ENCODE measurements at regions not wholly inside any gene's neighbourhood (a gene's known extent, or its start where the extent isn't known, plus 50 kb on each side); places are given as distances from the start of the nearest gene placed in this dataset.

GRCh38 chr18:73901151-73901550, 246.5 kb downstream of the FBXO15 start:
- Histone ChIP-seq H3K9me3 (no peaks in the 10 kb centered on the region), H3K27ac (no peak overlapping the region), H3K27me3 (no peaks in the 10 kb centered on the region), H3K4me3 (replicated peaks in 1 of 3) (no peak overlapping the region), H3K36me3 (no peaks in the 10 kb centered on the region), H3K4me1 (no peaks in the 10 kb centered on the region)
- WGBS, 2 donors = 74 to 77% methylated on average over 9 of the region's 9 CpGs
- DNase-seq = no peak
- TF ChIP-seq POLR2A (IDR thresholded peaks at IDR 0.05) (no peak), CTCF (IDR thresholded peaks at IDR 0.05) (no peak)
- intact Hi-C loops (cut with DNase I) = no loop called here

DNA sequence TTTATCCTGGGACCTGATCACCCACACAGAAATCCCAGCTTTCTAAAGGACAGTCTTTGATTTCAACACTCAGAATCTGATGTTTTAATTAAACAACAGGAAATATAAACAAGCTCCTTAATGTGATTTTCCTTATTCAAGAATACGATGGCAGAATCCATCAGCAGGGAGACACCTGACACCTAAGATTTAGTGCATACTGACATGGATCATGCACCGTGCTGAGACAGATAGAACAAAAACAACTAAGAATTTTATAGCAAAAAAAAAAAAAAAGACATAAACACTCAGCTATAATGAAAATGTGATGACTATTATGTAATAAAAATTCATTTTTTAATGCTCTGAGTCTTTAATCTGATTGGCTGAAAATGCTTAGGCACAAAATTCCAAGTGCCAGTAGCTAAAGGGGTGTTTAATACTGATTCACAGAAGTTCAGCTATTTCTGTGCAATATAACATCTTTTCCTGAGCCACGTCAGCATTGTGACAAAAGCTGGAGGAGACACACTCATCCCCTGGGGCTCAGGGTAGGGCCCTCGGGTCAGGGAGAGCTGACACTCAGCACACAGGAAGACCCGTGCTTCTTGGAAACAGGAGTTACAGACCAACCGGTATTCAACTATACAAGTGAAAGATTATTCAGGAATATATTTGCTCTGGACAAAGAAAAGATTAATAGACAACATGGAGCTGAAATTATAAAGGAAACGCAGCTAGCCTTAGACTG, 247.4 kb downstream of the FBXO15 start:
- 70 to 76% methylated on average over 7 of the region's 7 CpGs for WGBS, 2 donors
- no peaks in the 10 kb centered on the region for H3K9me3 ChIP-seq
- TF ChIP-seq CTCF (IDR thresholded peaks at IDR 0.05) = no peak
- no peak for TF ChIP-seq POLR2A (IDR thresholded peaks at IDR 0.05)
- no peaks in the 10 kb centered on the region for H3K27me3 ChIP-seq
- no peak overlapping the region for H3K4me3 ChIP-seq (replicated peaks in 1 of 3)
- no peaks in the 10 kb centered on the region for H3K4me1 ChIP-seq
- no peaks in the 10 kb centered on the region for H3K36me3 ChIP-seq
- intact Hi-C loops (cut with DNase I) = no loop called here
- H3K27ac ChIP-seq = no peak overlapping the region
- DNase-seq = no peak

DNA sequence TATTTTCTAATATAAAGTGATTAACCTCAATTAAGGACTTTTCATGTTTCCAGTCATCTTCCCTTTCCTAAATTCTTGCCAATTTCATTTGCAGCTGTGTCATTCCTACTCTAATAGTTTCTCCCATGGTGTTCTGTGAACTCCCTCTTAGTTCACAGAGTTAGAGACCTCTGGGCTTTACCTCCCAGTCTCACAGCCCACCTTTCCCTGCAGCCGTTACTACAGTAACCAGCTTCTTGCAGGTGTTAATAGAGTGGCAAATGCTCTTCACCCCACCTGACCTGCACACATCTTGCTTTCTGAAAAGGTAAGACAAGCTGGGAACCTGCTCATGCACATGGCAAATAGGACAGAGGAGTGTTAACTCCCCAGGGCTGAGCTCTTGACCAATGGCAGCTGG, 250.1 kb downstream of the FBXO15 start:
- Histone ChIP-seq H3K4me1 (no peaks in the 10 kb centered on the region), H3K9me3 (no peaks in the 10 kb centered on the region), H3K36me3 (no peaks in the 10 kb centered on the region), H3K4me3 (replicated peaks in 1 of 3) (no peak overlapping the region), H3K27me3 (no peaks in the 10 kb centered on the region), H3K27ac (no peak overlapping the region)
- WGBS, 2 donors = 66 to 79% methylated on average over 1 of the region's 1 CpG
- intact Hi-C loops (cut with DNase I) = no loop called here
- DNase-seq = no peak
- TF ChIP-seq POLR2A (IDR thresholded peaks at IDR 0.05) = no peak
- no peak for TF ChIP-seq CTCF (IDR thresholded peaks at IDR 0.05)

DNA sequence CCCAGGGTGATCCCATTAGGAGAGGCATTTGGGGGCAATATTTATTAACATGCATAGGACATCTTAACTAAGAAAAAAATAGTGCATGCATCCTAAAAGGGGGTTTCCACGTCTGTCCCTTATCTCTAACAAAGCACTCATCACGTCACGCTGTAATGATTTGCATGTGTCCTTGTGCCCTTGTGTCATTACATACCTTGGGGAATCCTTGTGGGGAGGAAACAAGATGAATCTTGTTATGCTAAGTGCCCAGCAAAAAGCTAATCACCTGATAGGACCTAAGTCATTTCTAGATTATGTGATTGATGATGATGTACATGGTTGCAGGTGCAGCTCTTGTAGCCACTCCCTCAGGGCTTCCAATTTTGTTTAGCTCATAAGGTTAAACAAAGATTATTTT, 250.9 kb downstream of the FBXO15 start:
- no peak for TF ChIP-seq CTCF (IDR thresholded peaks at IDR 0.05)
- no peak for TF ChIP-seq POLR2A (IDR thresholded peaks at IDR 0.05)
- WGBS, 2 donors = 58 to 65% methylated on average over 3 of the region's 3 CpGs
- Histone ChIP-seq H3K27ac (no peak overlapping the region), H3K4me1 (no peaks in the 10 kb centered on the region), H3K27me3 (no peaks in the 10 kb centered on the region), H3K9me3 (no peaks in the 10 kb centered on the region), H3K4me3 (replicated peaks in 1 of 3) (no peak overlapping the region), H3K36me3 (no peaks in the 10 kb centered on the region)
- intact Hi-C loops (cut with DNase I) = no loop called here
- DNase-seq = no peak

DNA sequence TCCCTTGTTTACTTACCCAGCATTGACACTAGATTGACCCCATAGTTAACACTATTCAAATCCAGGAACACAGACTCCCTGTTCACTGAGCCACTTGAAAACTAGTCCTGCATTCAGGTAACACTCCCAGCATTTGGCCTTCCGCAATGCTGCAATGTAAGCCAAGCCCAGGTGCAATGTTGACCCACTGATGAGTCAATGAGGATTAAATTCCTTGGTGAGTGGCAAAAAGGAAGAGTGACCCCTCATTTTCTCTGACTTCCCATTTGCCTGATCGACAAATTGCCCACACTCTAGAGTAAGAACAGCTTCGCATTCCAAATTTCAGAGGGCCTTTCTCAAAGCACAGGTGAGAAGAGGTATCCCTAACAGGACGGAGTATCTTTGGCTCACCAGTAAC, 251.9 kb downstream of the FBXO15 start:
- Histone ChIP-seq H3K36me3 (no peaks in the 10 kb centered on the region), H3K4me1 (no peaks in the 10 kb centered on the region), H3K9me3 (no peaks in the 10 kb centered on the region), H3K4me3 (replicated peaks in 1 of 3) (no peak overlapping the region), H3K27ac (no peak overlapping the region), H3K27me3 (no peaks in the 10 kb centered on the region)
- 41 to 52% methylated on average over 4 of the region's 4 CpGs for WGBS, 2 donors
- no peak for DNase-seq
- TF ChIP-seq POLR2A (IDR thresholded peaks at IDR 0.05) (no peak), CTCF (IDR thresholded peaks at IDR 0.05) (no peak)
- intact Hi-C loops (cut with DNase I) = no loop called here

All from thyroid gland (tissue), 4 donors.